ENCODE measurements at regions not wholly inside any gene's neighbourhood (a gene's known extent, or its start where the extent isn't known, plus 50 kb on each side); places are given as distances from the start of the nearest gene placed in this dataset.
"Not testable (repeated sequence)": the region's sequence is repeated elsewhere in the genome, so short reads cannot be mapped to it uniquely, and the experiment has no call there.

GRCh38 chr2:176795823-176796222 is 416.8 kb upstream of the HNRNPA3 start:
- no peak overlapping the region for H3K27ac ChIP-seq (ENCODE audit: low read length)
- DNase-seq (ENCODE audit: low read depth, low spot score): no peak
- H3K36me3 ChIP-seq (ENCODE audit: control insufficient read depth, insufficient read depth, low read length): no peaks in the 10 kb centered on the region
- in situ Hi-C loops (cut with HindIII; ENCODE audit: low pct_unique_long_range_greater_than_20kb, low sequenced_read_pairs): no loop called here
- H3K4me1 ChIP-seq (ENCODE audit: control insufficient read depth, insufficient read depth, low read length): no peaks in the 10 kb centered on the region
- no TSS peak for BruUV-seq (replicated peaks)
- H3K9me3 ChIP-seq (ENCODE audit: control insufficient read depth, insufficient read depth, low read depth, low read length): no peaks in the 10 kb centered on the region
- CTCF ChIA-PET: no interaction called here
- TF ChIP-seq SIN3A (IDR thresholded peaks at IDR 0.05; ENCODE audit: borderline replicate concordance, insufficient read depth, low read depth, low read length) (no peak), CTCF (IDR thresholded peaks at IDR 0.05) (no peak), TCF7L2 (IDR thresholded peaks at IDR 0.05; ENCODE audit: low read depth, low read length) (no peak), POLR2AphosphoS5 (IDR thresholded peaks at IDR 0.05; ENCODE audit: low read depth, low read length) (no peak), REST (IDR thresholded peaks at IDR 0.05; ENCODE audit: insufficient read depth in 1 of 2, low read depth in 2 of 2, low read length in 1 of 2) (no peak)
- intact Hi-C loops (cut with micrococcal nuclease; ENCODE audit: unreplicated experiment): no loop called here
- ATAC-seq: no peak
- POLR2A ChIA-PET: no interaction called here
- H3K27me3 ChIP-seq (ENCODE audit: control insufficient read depth, insufficient read depth, low read length): peaks cover 5% of the 10 kb centered on the region
- no peak overlapping the region for H3K4me3 ChIP-seq (ENCODE audit: low read depth in 2 of 2, low read length in 2 of 2)

GRCh38 chr2:176796677-176797076 is 415.9 kb upstream of the HNRNPA3 start:
- intact Hi-C loops (cut with micrococcal nuclease; ENCODE audit: unreplicated experiment); H3K36me3 ChIP-seq (ENCODE audit: control insufficient read depth, insufficient read depth, low read length); H3K27me3 ChIP-seq (ENCODE audit: control insufficient read depth, insufficient read depth, low read length); POLR2A ChIA-PET; ATAC-seq; H3K27ac ChIP-seq (ENCODE audit: low read length); DNase-seq (ENCODE audit: low read depth, low spot score); CTCF ChIA-PET; H3K4me1 ChIP-seq (ENCODE audit: control insufficient read depth, insufficient read depth, low read length); in situ Hi-C loops (cut with HindIII; ENCODE audit: low pct_unique_long_range_greater_than_20kb, low sequenced_read_pairs); BruUV-seq (replicated peaks); H3K4me3 ChIP-seq (ENCODE audit: low read depth in 2 of 2, low read length in 2 of 2); H3K9me3 ChIP-seq (ENCODE audit: control insufficient read depth, insufficient read depth, low read depth, low read length): not testable (repeated sequence)

GRCh38 chr2:176804392-176804791 is 408.2 kb upstream of the HNRNPA3 start:
- POLR2A ChIA-PET: no interaction called here
- CTCF ChIA-PET: interaction anchor here (0.6 to 0.9 kb wide), 2 partner anchors 10 to 41 kb away, joined by 3 to 5 read pairs; no protein-coding TSS in a partner anchor
- BruUV-seq (replicated peaks): no TSS peak
- no peaks in the 10 kb centered on the region for H3K4me1 ChIP-seq (ENCODE audit: control insufficient read depth, insufficient read depth, low read length)
- intact Hi-C loops (cut with micrococcal nuclease; ENCODE audit: unreplicated experiment) (no loop called here), in situ Hi-C loops (cut with HindIII; ENCODE audit: low pct_unique_long_range_greater_than_20kb, low sequenced_read_pairs) (no loop called here)
- H3K36me3 ChIP-seq (ENCODE audit: control insufficient read depth, insufficient read depth, low read length): no peaks in the 10 kb centered on the region
- H3K27me3 ChIP-seq (ENCODE audit: control insufficient read depth, insufficient read depth, low read length): no peaks in the 10 kb centered on the region
- no peak for TF ChIP-seq POLR2AphosphoS5 (IDR thresholded peaks at IDR 0.05; ENCODE audit: low read depth, low read length)
- no peak for TF ChIP-seq TCF7L2 (IDR thresholded peaks at IDR 0.05; ENCODE audit: low read depth, low read length)
- TF ChIP-seq CTCF (IDR thresholded peaks at IDR 0.05): no peak
- TF ChIP-seq SIN3A (IDR thresholded peaks at IDR 0.05; ENCODE audit: borderline replicate concordance, insufficient read depth, low read depth, low read length): no peak
- TF ChIP-seq REST (IDR thresholded peaks at IDR 0.05; ENCODE audit: insufficient read depth in 1 of 2, low read depth in 2 of 2, low read length in 1 of 2): no peak
- DNase-seq (ENCODE audit: low read depth, low spot score) (no peak), ATAC-seq (no peak)
- no peak overlapping the region for H3K4me3 ChIP-seq (ENCODE audit: low read depth in 2 of 2, low read length in 2 of 2)
- H3K27ac ChIP-seq (ENCODE audit: low read length): no peak overlapping the region
- no peaks in the 10 kb centered on the region for H3K9me3 ChIP-seq (ENCODE audit: control insufficient read depth, insufficient read depth, low read depth, low read length)
